ENCODE measurements at regions not wholly inside any gene's neighbourhood (a gene's known extent, or its start where the extent isn't known, plus 50 kb on each side); places are given as distances from the start of the nearest gene placed in this dataset.

DNA sequence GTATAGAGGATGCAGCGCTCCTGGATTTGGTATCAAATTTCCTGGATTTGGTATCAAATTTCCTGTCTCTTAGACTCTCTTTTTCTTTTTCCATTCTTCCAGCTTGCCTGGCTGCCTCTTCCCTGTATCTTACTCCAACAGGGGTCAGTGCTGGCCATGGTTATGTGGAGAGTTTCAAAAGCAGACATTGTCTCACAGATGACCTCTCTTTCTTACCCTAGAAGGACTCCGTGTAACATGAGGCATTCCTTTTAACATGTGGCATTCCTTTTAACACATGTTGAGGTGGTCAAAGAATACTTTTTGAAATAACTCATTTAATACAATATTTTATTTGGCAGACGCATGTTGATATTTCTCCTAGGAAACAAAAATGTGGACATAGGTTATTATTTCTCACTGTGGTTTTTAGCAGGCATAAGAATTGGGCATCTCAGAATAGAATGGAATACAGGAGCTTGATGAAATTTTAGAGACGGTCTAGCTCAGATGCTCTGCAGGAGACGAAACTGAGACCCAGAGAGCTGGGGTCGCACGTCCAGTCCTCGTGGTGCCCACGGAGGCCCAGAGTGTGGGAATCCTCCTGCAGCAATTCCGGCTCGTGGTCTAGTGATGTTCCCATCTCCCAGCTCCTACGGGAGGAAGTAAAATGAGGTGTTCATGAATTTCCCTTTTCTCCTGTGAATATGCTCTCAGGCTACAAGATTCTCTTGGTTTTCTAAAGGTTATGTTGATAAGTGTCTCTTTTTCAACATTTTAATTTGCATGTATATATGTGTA lies 59.6 kb upstream of the PITRM1 start:
- Histone ChIP-seq H3K27me3 (replicated peaks; ENCODE audit: control insufficient read depth, insufficient read depth, low read length) (no peaks in the 10 kb centered on the region), H3K9ac (ENCODE audit: low read length) (no peak overlapping the region), H3K36me3 (ENCODE audit: control insufficient read depth, insufficient read depth, low read length, severe bottlenecking) (no peaks in the 10 kb centered on the region), H3K4me1 (ENCODE audit: control insufficient read depth, insufficient read depth, low read length) (peaks cover 11% of the 10 kb centered on the region), H3K4me3 (ENCODE audit: low read length) (no peak overlapping the region), H3K9me3 (ENCODE audit: control insufficient read depth, low read length) (no peaks in the 10 kb centered on the region)
- peak; percentile 69 for DNase-seq (ENCODE audit: low read depth)

DNA sequence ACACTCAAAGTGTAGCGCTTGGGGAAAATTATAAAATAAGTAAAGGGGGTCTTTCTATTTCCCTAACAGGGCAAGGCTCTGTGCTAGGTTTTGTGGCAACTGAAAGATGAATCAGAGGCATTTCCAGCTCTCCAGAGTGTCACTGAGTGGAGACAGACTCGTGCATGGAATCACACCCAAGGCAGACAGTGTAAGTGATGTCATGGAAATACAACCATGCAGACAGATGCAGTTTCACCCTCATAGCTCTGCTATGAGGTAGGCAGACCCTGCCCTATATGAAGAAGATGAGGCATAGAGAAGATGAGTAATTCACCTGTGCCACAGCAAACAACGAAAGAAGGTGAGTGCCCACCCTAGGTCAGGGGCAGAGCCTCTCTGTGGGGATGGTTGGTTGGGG lies 57.2 kb upstream of the PITRM1 start:
- no peak for DNase-seq (ENCODE audit: low read depth)
- no peak overlapping the region for H3K4me3 ChIP-seq (ENCODE audit: low read length)

DNA sequence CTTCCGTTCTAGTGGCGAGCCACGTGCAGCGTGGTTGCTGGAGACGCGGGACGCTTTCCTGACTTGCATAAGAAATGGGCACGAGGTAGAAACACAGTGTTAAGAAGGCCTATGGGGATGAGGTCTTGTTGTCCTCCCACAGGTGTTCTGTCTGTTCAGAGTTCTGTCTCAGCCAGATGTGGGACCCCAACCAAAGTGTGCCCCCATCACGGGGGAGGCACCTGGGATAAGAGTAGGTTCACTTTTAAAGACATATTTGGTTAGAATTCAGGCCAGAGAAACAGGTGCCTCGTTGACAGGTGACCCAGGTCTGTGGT lies 56.0 kb upstream of the PITRM1 start:
- Histone ChIP-seq H3K27me3 (replicated peaks; ENCODE audit: control insufficient read depth, insufficient read depth, low read length) (no peaks in the 10 kb centered on the region), H3K9ac (ENCODE audit: low read length) (no peak overlapping the region), H3K4me1 (ENCODE audit: control insufficient read depth, insufficient read depth, low read length) (peaks cover 17% of the 10 kb centered on the region), H3K9me3 (ENCODE audit: control insufficient read depth, low read length) (no peaks in the 10 kb centered on the region), H3K4me3 (ENCODE audit: low read length) (no peak overlapping the region), H3K36me3 (ENCODE audit: control insufficient read depth, insufficient read depth, low read length, severe bottlenecking) (no peaks in the 10 kb centered on the region)
- no peak for DNase-seq (ENCODE audit: low read depth)

More for the DNA sequence above, 57.2 kb upstream of the PITRM1 start:
- Histone ChIP-seq H3K9ac (ENCODE audit: low read length) (no peak overlapping the region), H3K27me3 (replicated peaks; ENCODE audit: control insufficient read depth, insufficient read depth, low read length) (no peaks in the 10 kb centered on the region), H3K4me1 (ENCODE audit: control insufficient read depth, insufficient read depth, low read length) (peaks cover 17% of the 10 kb centered on the region), H3K9me3 (ENCODE audit: control insufficient read depth, low read length) (no peaks in the 10 kb centered on the region), H3K36me3 (ENCODE audit: control insufficient read depth, insufficient read depth, low read length, severe bottlenecking) (no peaks in the 10 kb centered on the region)

DNA sequence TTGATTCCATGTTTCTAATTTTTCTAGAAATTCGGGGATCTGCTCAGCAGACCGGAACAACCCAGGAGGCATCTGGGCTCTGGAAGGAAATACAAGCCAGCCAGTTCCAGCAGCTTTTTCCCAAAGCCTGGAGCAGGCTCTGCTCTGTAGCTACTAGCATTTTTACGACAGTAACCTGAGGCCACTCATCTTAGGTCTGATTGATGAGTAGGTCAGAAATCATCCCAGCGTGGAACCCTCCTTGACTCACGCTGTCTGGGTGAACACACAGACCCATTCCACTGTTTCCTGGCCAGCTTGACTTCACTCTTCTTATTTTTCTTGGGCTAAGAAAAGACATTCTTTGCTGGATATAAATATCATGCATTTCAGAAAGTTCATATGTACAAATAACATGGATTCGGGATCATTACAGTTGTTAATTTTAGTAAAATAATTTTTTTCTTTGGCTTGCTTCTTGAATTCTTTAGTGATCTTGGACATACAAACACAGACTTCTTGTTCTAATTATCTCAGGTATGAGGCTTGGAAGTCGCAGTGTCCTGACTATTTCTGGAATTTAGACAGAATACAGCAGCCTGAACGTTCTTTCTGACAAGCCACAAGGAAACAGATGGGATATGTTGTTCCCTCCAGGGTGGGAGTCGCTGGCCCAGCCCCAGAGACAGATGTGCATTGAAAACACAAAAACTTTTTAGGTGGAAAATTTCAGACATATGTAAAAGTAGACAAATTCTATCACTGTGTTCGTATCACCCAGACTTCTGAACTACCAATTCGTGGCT lies 54.6 kb upstream of the PITRM1 start:
- Histone ChIP-seq H3K9me3 (ENCODE audit: control insufficient read depth, low read length) (no peaks in the 10 kb centered on the region), H3K9ac (ENCODE audit: low read length) (peak overlapping the region; percentile 55), H3K36me3 (ENCODE audit: control insufficient read depth, insufficient read depth, low read length, severe bottlenecking) (no peaks in the 10 kb centered on the region), H3K27me3 (replicated peaks; ENCODE audit: control insufficient read depth, insufficient read depth, low read length) (no peaks in the 10 kb centered on the region), H3K4me1 (ENCODE audit: control insufficient read depth, insufficient read depth, low read length) (peaks cover 17% of the 10 kb centered on the region), H3K4me3 (ENCODE audit: low read length) (no peak overlapping the region)
- DNase-seq (ENCODE audit: low read depth), result peak; percentile 84

GRCh38 chr10:3225561-3225960 lies 53.0 kb upstream of the PITRM1 start:
- peak; percentile 47 for DNase-seq (ENCODE audit: low read depth)
- Histone ChIP-seq H3K27me3 (replicated peaks; ENCODE audit: control insufficient read depth, insufficient read depth, low read length) (no peaks in the 10 kb centered on the region), H3K4me1 (ENCODE audit: control insufficient read depth, insufficient read depth, low read length) (peaks cover 17% of the 10 kb centered on the region), H3K9me3 (ENCODE audit: control insufficient read depth, low read length) (no peaks in the 10 kb centered on the region), H3K9ac (ENCODE audit: low read length) (no peak overlapping the region), H3K36me3 (ENCODE audit: control insufficient read depth, insufficient read depth, low read length, severe bottlenecking) (no peaks in the 10 kb centered on the region), H3K4me3 (ENCODE audit: low read length) (no peak overlapping the region)

- Histone ChIP-seq H3K9ac (ENCODE audit: low read length) (no peak overlapping the region), H3K36me3 (ENCODE audit: control insufficient read depth, insufficient read depth, low read length, severe bottlenecking) (no peaks in the 10 kb centered on the region), H3K9me3 (ENCODE audit: control insufficient read depth, low read length) (no peaks in the 10 kb centered on the region), H3K27me3 (replicated peaks; ENCODE audit: control insufficient read depth, insufficient read depth, low read length) (no peaks in the 10 kb centered on the region), H3K4me1 (ENCODE audit: control insufficient read depth, insufficient read depth, low read length) (peaks cover 17% of the 10 kb centered on the region), H3K4me3 (ENCODE audit: low read length) (no peak overlapping the region)
- no peak for DNase-seq (ENCODE audit: low read depth)
Measured at GRCh38 chr10:3224241-3224640, 51.7 kb upstream of the PITRM1 start.

DNA sequence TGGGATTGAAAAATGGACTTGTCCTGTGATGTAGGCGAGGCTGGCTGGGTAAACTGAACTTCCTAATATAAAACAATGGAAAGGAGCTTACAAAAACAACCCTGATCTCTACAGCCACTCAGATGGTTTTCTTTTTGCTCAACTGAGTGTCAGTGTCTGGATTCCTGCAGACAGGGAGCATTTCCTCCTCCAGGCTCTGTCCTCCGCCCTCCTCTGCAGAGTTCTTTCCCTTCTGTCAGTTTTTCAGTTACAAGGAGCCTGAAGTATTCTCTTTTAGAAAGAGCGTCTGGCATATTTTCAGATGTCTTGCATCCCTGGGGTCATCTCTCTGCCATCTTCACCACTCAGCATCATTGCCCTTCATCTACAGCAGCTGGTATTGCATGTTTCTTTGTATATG lies 50.0 kb upstream of the PITRM1 start:
- Histone ChIP-seq H3K27me3 (replicated peaks; ENCODE audit: control insufficient read depth, insufficient read depth, low read length) (no peaks in the 10 kb centered on the region), H3K9ac (ENCODE audit: low read length) (no peak overlapping the region), H3K4me3 (ENCODE audit: low read length) (no peak overlapping the region), H3K4me1 (ENCODE audit: control insufficient read depth, insufficient read depth, low read length) (peaks cover 11% of the 10 kb centered on the region), H3K36me3 (ENCODE audit: control insufficient read depth, insufficient read depth, low read length, severe bottlenecking) (no peaks in the 10 kb centered on the region), H3K9me3 (ENCODE audit: control insufficient read depth, low read length) (no peaks in the 10 kb centered on the region)
- DNase-seq (ENCODE audit: low read depth), result peak; percentile 34
